Neural crest cell (in vitro differentiated cells): ENCODE measurements at regions not wholly inside any gene's neighbourhood (a gene's known extent, or its start where the extent isn't known, plus 50 kb on each side); places are given as distances from the start of the nearest gene placed in this dataset.

Source experiments
- DNase-seq: peaks from one replicate; pipeline ENCODE4 v3.0.0; 2021; ENCODE audit warnings: low read depth, mixed read lengths, low spot score
- H3K27ac Mint-ChIP-seq: one replicate; pipeline ENCODE4 v1.8.0; 2021; ENCODE audit warnings: mild to moderate bottlenecking, mixed read lengths; ENCODE audit not compliant: unreplicated experiment
- H3K27me3 Mint-ChIP-seq: 2 replicates; pipeline ENCODE4 v1.8.0; 2021; ENCODE audit warnings: low read depth, mild to moderate bottlenecking, mixed read lengths
- H3K36me3 Mint-ChIP-seq: 2 replicates; pipeline ENCODE4 v1.8.0; 2021; ENCODE audit warnings: low read depth, mild to moderate bottlenecking, mixed read lengths
- H3K4me1 Mint-ChIP-seq: 2 replicates; pipeline ENCODE4 v1.8.0; 2021; ENCODE audit warnings: mixed read lengths
- H3K4me3 Mint-ChIP-seq: one replicate; pipeline ENCODE4 v1.8.0; 2021; ENCODE audit warnings: mild to moderate bottlenecking, mixed read lengths
- H3K9me3 Mint-ChIP-seq: 2 replicates; pipeline ENCODE4 v1.8.0; 2021; ENCODE audit warnings: mixed read lengths
- TF ChIP-seq, protein P1 (sequence below): fragments of 200-600 bp; sonication (generic); conservative IDR thresholded peaks from 2 replicates; pipeline ENCODE4 v1.5.0; 2021; ENCODE audit warnings: antibody characterized with exemption, mild to moderate bottlenecking

DNA sequence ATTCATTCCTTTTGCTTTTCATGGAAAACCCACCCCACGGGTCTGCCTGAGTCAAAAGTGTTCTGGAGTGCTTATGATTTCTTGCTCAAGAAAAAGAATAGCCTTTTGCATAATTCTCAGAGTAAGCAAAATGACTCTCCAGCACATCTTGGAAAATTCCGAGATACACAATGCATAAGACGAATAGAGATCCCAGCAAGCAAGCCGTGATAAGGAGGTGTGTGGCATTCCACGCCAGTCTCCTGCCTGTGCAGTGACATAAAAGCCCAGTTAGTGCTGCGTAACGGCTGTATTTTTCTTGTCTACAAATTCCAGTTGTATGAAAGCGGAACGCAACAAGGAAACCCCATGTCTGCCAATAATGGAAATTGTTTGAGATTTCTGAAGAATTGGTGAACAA is 237.9 kb upstream of the GATB start:
- Mint-ChIP-seq H3K27me3 (no peaks in the 10 kb centered on the region), H3K4me3 (no peak overlapping the region), H3K27ac (no peak overlapping the region), H3K4me1 (peaks cover 7% of the 10 kb centered on the region), H3K36me3 (no peaks in the 10 kb centered on the region), H3K9me3 (no peaks in the 10 kb centered on the region)
- no peak for DNase-seq
- TF ChIP-seq, protein P1, sequence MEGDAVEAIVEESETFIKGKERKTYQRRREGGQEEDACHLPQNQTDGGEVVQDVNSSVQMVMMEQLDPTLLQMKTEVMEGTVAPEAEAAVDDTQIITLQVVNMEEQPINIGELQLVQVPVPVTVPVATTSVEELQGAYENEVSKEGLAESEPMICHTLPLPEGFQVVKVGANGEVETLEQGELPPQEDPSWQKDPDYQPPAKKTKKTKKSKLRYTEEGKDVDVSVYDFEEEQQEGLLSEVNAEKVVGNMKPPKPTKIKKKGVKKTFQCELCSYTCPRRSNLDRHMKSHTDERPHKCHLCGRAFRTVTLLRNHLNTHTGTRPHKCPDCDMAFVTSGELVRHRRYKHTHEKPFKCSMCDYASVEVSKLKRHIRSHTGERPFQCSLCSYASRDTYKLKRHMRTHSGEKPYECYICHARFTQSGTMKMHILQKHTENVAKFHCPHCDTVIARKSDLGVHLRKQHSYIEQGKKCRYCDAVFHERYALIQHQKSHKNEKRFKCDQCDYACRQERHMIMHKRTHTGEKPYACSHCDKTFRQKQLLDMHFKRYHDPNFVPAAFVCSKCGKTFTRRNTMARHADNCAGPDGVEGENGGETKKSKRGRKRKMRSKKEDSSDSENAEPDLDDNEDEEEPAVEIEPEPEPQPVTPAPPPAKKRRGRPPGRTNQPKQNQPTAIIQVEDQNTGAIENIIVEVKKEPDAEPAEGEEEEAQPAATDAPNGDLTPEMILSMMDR, result no peak

DNA sequence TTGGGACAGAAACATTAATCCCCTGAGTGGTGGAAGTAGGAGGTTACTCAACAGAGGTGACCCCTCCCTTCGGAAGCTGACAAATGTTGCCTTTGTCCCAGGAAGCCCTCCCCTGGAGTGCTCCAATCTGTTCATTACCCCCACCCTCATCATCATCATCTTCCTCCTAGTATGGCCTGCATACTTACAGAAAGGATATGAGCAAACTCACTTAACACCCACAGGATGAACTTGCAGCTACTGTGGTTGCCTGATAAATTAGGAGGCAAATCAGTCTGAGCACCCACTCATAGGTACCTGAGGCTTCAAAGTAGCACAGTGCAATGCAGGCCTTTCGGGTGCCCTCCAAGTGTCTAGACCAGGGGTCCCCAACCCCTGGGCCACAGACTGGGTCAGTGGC is 236.7 kb upstream of the GATB start:
- no peak overlapping the region for H3K4me3 Mint-ChIP-seq
- H3K9me3 Mint-ChIP-seq, result no peaks in the 10 kb centered on the region
- peak overlapping the region; percentile 50 for H3K27ac Mint-ChIP-seq
- H3K4me1 Mint-ChIP-seq, result peaks cover 11% of the 10 kb centered on the region
- no peaks in the 10 kb centered on the region for H3K36me3 Mint-ChIP-seq
- H3K27me3 Mint-ChIP-seq, result no peaks in the 10 kb centered on the region
- DNase-seq, result no peak
- TF ChIP-seq, protein P1, result no peak

DNA sequence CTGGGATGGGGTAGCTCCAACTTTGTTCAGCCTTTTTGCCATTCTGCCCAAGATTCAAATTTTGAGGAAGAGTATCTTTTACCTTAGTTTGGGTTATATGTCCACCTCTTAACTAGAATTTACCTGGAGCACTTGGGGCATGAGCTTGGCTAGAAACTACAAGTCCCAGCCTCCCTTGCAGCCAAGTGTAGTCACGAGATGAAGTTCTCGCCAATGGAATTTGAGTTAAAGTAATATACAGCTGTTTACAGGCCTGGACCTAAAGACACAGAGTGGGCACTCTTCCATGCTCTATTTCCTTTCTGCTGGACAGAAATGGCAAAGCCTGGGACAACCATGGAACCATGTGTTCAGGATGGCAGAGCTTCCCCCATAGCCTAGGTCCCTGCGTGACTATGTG is 233.6 kb upstream of the GATB start:
- no peak overlapping the region for H3K4me3 Mint-ChIP-seq
- TF ChIP-seq, protein P1, result no peak
- DNase-seq, result no peak
- peaks cover 20% of the 10 kb centered on the region for H3K4me1 Mint-ChIP-seq
- H3K9me3 Mint-ChIP-seq, result no peaks in the 10 kb centered on the region
- no peak overlapping the region for H3K27ac Mint-ChIP-seq
- H3K36me3 Mint-ChIP-seq, result no peaks in the 10 kb centered on the region
- no peaks in the 10 kb centered on the region for H3K27me3 Mint-ChIP-seq

DNA sequence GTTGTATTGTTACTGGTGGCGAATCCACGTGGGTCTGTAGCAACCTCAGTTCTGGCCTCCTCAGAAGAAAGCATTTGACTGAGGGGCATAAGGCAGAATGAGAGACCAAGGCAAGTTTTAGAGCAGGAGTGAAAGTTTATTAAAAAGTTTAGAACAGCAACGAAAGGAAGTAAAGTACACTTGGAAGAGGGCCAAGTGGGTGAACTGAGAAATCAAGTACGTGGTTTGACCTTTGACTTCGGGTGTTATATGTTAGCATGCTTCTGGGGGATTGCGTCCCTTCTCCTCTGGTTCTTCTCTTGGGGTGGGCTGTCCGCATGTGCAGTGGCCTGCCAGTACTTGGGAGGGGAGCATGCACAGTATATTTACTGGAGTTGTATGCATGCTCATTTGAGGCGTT is 232.7 kb upstream of the GATB start:
- H3K4me3 Mint-ChIP-seq, result no peak overlapping the region
- TF ChIP-seq, protein P1, result no peak

DNA sequence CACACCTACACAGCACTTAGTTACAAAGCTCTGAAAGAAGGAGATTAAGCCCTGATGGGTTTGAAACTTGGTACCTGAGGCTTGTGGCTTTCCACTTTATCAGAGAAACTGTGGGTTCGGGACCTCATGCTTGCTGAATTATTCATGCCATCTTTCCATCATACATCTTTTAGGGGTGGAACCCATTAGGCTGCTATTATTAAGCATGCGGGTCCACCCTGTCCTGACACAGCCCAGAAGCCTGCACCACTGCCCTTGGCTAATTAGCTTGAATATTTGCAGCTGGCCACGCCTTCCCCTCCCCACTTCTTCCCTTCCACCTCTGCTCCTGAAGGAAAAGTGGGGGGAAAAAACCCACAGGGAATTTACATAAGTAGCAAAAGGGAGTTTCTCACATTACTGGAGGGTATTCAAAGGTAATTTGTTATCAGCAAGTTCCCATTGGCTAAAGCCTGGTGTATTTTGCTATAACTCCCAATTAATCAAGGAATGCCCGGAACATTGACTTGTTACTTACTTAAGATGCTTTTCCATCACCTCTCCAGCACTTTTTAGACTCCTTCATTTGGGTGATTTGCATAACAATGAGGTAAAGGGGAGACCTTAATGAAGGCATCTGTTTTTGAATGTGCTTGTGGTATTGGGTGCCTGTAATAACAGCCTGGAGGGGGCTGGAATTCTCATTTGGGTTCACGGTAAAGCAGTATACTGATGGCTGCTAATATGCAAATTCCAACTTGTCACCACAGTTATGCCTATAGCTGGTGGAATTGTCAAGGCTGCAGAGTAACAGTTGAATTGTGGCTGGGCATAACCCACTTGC is 231.7 kb upstream of the GATB start:
- TF ChIP-seq, protein P1, result no peak
- Mint-ChIP-seq H3K27ac (no peak overlapping the region), H3K27me3 (no peaks in the 10 kb centered on the region), H3K36me3 (no peaks in the 10 kb centered on the region), H3K4me3 (no peak overlapping the region), H3K9me3 (no peaks in the 10 kb centered on the region), H3K4me1 (peaks cover 20% of the 10 kb centered on the region)
- no peak for DNase-seq

More for the DNA sequence above, 232.7 kb upstream of the GATB start:
- H3K27ac Mint-ChIP-seq, result no peak overlapping the region
- peaks cover 20% of the 10 kb centered on the region for H3K4me1 Mint-ChIP-seq
- no peaks in the 10 kb centered on the region for H3K9me3 Mint-ChIP-seq
- no peaks in the 10 kb centered on the region for H3K27me3 Mint-ChIP-seq
- DNase-seq, result no peak
- H3K36me3 Mint-ChIP-seq, result no peaks in the 10 kb centered on the region
